Neural cell (in vitro differentiated cells): ENCODE measurements at regions not wholly inside any gene's neighbourhood (a gene's known extent, or its start where the extent isn't known, plus 50 kb on each side); places are given as distances from the start of the nearest gene placed in this dataset.

Source experiments
- CTCF ChIP-seq: fragments of 450-650 bp; IDR thresholded peaks from 2 replicates; pipeline ENCODE4 v1.5.1; 2014; ENCODE audit warnings: antibody characterized with exemption, mild to moderate bottlenecking, moderate library complexity; ENCODE audit not compliant: poor library complexity, severe bottlenecking
- EP300 ChIP-seq: fragments of 450-650 bp; conservative IDR thresholded peaks from 2 replicates; pipeline ENCODE4 v1.6.1; 2014; ENCODE audit warnings: antibody characterized with exemption, mild to moderate bottlenecking, moderate library complexity; ENCODE audit not compliant: poor library complexity, severe bottlenecking
- EZH2 ChIP-seq: fragments of 200-600, 300-800 bp; shearing (Covaris generic), sonication (generic); IDR thresholded peaks from 2 replicates; pipeline ENCODE4 v1.6.1; 2014; ENCODE audit warnings: antibody characterized with exemption, low read length, borderline replicate concordance, mild to moderate bottlenecking; ENCODE audit not compliant: insufficient read depth, poor library complexity, severe bottlenecking
- POLR2AphosphoS5 ChIP-seq: IDR thresholded peaks from 2 replicates; pipeline ENCODE4 v1.6.1; 2012
- RAD21 ChIP-seq: fragments of 450-650 bp; conservative IDR thresholded peaks from 2 replicates; pipeline ENCODE4 v1.6.1; 2014; ENCODE audit warnings: antibody characterized with exemption, mild to moderate bottlenecking, moderate library complexity
- REST ChIP-seq: IDR thresholded peaks from 2 replicates; pipeline ENCODE4 v1.6.1; 2012; ENCODE audit warnings: borderline replicate concordance
- SMC3 ChIP-seq: fragments of 450-650 bp; conservative IDR thresholded peaks from 2 replicates; pipeline ENCODE4 v1.6.1; 2014; ENCODE audit warnings: antibody characterized with exemption, mild to moderate bottlenecking, moderate library complexity; ENCODE audit not compliant: poor library complexity

GRCh38 chr13:31859571-31859970, 120.2 kb downstream of the RXFP2 start:
- no peak for TF ChIP-seq CTCF
- TF ChIP-seq REST: no peak
- no peak for TF ChIP-seq POLR2AphosphoS5
- TF ChIP-seq EZH2: no peak
- TF ChIP-seq EP300: no peak
- no peak for TF ChIP-seq SMC3
- TF ChIP-seq RAD21: no peak
